WERI-Rb-1 (cell line): ENCODE measurements at regions not wholly inside any gene's neighbourhood (a gene's known extent, or its start where the extent isn't known, plus 50 kb on each side); places are given as distances from the start of the nearest gene placed in this dataset.

Experiments used
- DNase-seq: peaks from one replicate; pipeline ENCODE4 v3.0.0-alpha.2; 2020
- H3K27ac ChIP-seq: fragments of 250-450 bp; sonication (Bioruptor Pico); 2 replicates; pipeline ENCODE4 v1.5.1; 2020; ENCODE audit warnings: mild to moderate bottlenecking, moderate library complexity
- H3K27me3 ChIP-seq: fragments of 250-450 bp; sonication (Bioruptor Pico); 2 replicates; pipeline ENCODE4 v1.5.1; 2021; ENCODE audit warnings: mild to moderate bottlenecking, low read depth, moderate library complexity; ENCODE audit not compliant: insufficient read depth, severe bottlenecking
- H3K36me3 ChIP-seq: fragments of 250-450 bp; sonication (Bioruptor Pico); 2 replicates; pipeline ENCODE4 v1.5.1; 2020; ENCODE audit warnings: mild to moderate bottlenecking, moderate library complexity
- H3K4me3 ChIP-seq: 2 replicates; pipeline ENCODE4 v1.5.1; 2011; ENCODE audit warnings: low read depth, mild to moderate bottlenecking, control low read depth, low read length
- H3K9me3 ChIP-seq: fragments of 250-450 bp; sonication (Bioruptor Pico); 2 replicates; pipeline ENCODE4 v1.5.1; 2021; ENCODE audit warnings: mild to moderate bottlenecking, moderate library complexity; ENCODE audit not compliant: severe bottlenecking
- CTCF ChIP-seq: IDR thresholded peaks from 2 replicates; pipeline ENCODE4 v1.5.1; 2011; ENCODE audit warnings: low read depth, mild to moderate bottlenecking, control low read depth, inconsistent platforms, low read length

GRCh38 chr18:43876748-43877147 lies 599.5 kb upstream of the SYT4 start:
- TF ChIP-seq CTCF = no peak
- Histone ChIP-seq H3K9me3 (no peaks in the 10 kb centered on the region), H3K36me3 (no peaks in the 10 kb centered on the region), H3K4me3 (no peak overlapping the region), H3K27me3 (peaks cover 56% of the 10 kb centered on the region), H3K27ac (no peak overlapping the region)
- DNase-seq = no peak

GRCh38 chr18:43877616-43878321 lies 600.5 kb upstream of the SYT4 start:
- Histone ChIP-seq H3K9me3 (no peaks in the 10 kb centered on the region), H3K27me3 (peaks cover 61% of the 10 kb centered on the region), H3K36me3 (no peaks in the 10 kb centered on the region), H3K4me3 (no peak overlapping the region), H3K27ac (no peak overlapping the region)
- no peak for TF ChIP-seq CTCF
- no peak for DNase-seq

- TF ChIP-seq CTCF = no peak
- H3K27me3 ChIP-seq = peaks cover 74% of the 10 kb centered on the region
- no peaks in the 10 kb centered on the region for H3K36me3 ChIP-seq
- no peaks in the 10 kb centered on the region for H3K9me3 ChIP-seq
- DNase-seq = no peak
- no peak overlapping the region for H3K4me3 ChIP-seq
- no peak overlapping the region for H3K27ac ChIP-seq
Measured at GRCh38 chr18:43879415-43879814, 602.1 kb upstream of the SYT4 start.

- no peaks in the 10 kb centered on the region for H3K9me3 ChIP-seq
- H3K27ac ChIP-seq = no peak overlapping the region
- peaks cover 63% of the 10 kb centered on the region for H3K27me3 ChIP-seq
- no peak overlapping the region for H3K4me3 ChIP-seq
- no peaks in the 10 kb centered on the region for H3K36me3 ChIP-seq
- DNase-seq = no peak
- no peak for TF ChIP-seq CTCF
Measured at GRCh38 chr18:43882358-43883055, 605.2 kb upstream of the SYT4 start.

- DNase-seq = no peak
- Histone ChIP-seq H3K27ac (no peak overlapping the region), H3K4me3 (no peak overlapping the region), H3K27me3 (peaks cover 57% of the 10 kb centered on the region), H3K36me3 (no peaks in the 10 kb centered on the region), H3K9me3 (no peaks in the 10 kb centered on the region)
- no peak for TF ChIP-seq CTCF
Measured at GRCh38 chr18:43883886-43884285, 606.6 kb upstream of the SYT4 start.
